SJSA1 (cell line): ENCODE measurements at regions not wholly inside any gene's neighbourhood (a gene's known extent, or its start where the extent isn't known, plus 50 kb on each side); places are given as distances from the start of the nearest gene placed in this dataset.

Experiments used
- DNase-seq, 2 experiments: peaks; one replicate each; pipeline ENCODE4 v3.0.0-alpha.2; 2015 to 2020; ENCODE audit warnings: low spot score in 2 of 2, low read depth in 1 of 2
- H3K27ac ChIP-seq: fragments of 250-450 bp; sonication (Bioruptor Pico); 2 replicates; pipeline ENCODE4 v1.5.1; 2020; ENCODE audit warnings: mild to moderate bottlenecking, moderate library complexity
- H3K27me3 ChIP-seq: fragments of 250-450 bp; sonication (Bioruptor Pico); replicated peaks from 2 replicates; pipeline ENCODE4 v1.5.1; 2020; ENCODE audit warnings: mild to moderate bottlenecking, moderate library complexity
- H3K36me3 ChIP-seq: fragments of 250-450 bp; sonication (Bioruptor Pico); 2 replicates; pipeline ENCODE4 v1.5.1; 2020; ENCODE audit warnings: mild to moderate bottlenecking
- H3K4me1 ChIP-seq: fragments of 250-450 bp; sonication (Bioruptor Pico); replicated peaks from 2 replicates; pipeline ENCODE4 v1.6.1; 2021; ENCODE audit warnings: mild to moderate bottlenecking
- H3K4me3 ChIP-seq: fragments of 250-450 bp; sonication (Bioruptor Pico); 2 replicates; pipeline ENCODE4 v1.5.1; 2020; ENCODE audit warnings: mild to moderate bottlenecking
- H3K9me3 ChIP-seq: fragments of 250-450 bp; sonication (Bioruptor Pico); replicated peaks from 2 replicates; pipeline ENCODE4 v1.5.1; 2020; ENCODE audit warnings: mild to moderate bottlenecking

GRCh38 chr7:121810831-121811672, 61.9 kb upstream of the PTPRZ1 start:
- no peaks in the 10 kb centered on the region for H3K9me3 ChIP-seq
- DNase-seq: no peak
- H3K36me3 ChIP-seq: no peaks in the 10 kb centered on the region
- H3K27ac ChIP-seq: no peak overlapping the region
- H3K4me3 ChIP-seq: no peak overlapping the region
- H3K4me1 ChIP-seq: no peaks in the 10 kb centered on the region
- no peaks in the 10 kb centered on the region for H3K27me3 ChIP-seq

- no peak for DNase-seq
- Histone ChIP-seq H3K36me3 (no peaks in the 10 kb centered on the region), H3K4me3 (no peak overlapping the region), H3K27me3 (no peaks in the 10 kb centered on the region), H3K27ac (no peak overlapping the region), H3K4me1 (no peaks in the 10 kb centered on the region), H3K9me3 (no peaks in the 10 kb centered on the region)
Observed at GRCh38 chr7:121807078-121807477, 65.9 kb upstream of the PTPRZ1 start.

GRCh38 chr7:121803039-121803438, 69.9 kb upstream of the PTPRZ1 start:
- DNase-seq: no peak
- peaks cover 6% of the 10 kb centered on the region; the same call in 1 of the 2 replicates for H3K27me3 ChIP-seq
- no peaks in the 10 kb centered on the region for H3K36me3 ChIP-seq
- no peaks in the 10 kb centered on the region for H3K4me1 ChIP-seq
- H3K9me3 ChIP-seq: no peaks in the 10 kb centered on the region
- no peak overlapping the region for H3K4me3 ChIP-seq
- no peak overlapping the region for H3K27ac ChIP-seq

GRCh38 chr7:121800916-121801675, 71.9 kb upstream of the PTPRZ1 start:
- H3K4me3 ChIP-seq: no peak overlapping the region
- DNase-seq: no peak
- H3K27me3 ChIP-seq: peaks cover 17% of the 10 kb centered on the region; the same call in 1 of the 2 replicates
- H3K4me1 ChIP-seq: no peaks in the 10 kb centered on the region
- H3K27ac ChIP-seq: no peak overlapping the region
- H3K36me3 ChIP-seq: no peaks in the 10 kb centered on the region
- H3K9me3 ChIP-seq: no peaks in the 10 kb centered on the region

GRCh38 chr7:121798896-121799295, 74.1 kb upstream of the PTPRZ1 start:
- Histone ChIP-seq H3K27me3 (peaks cover 17% of the 10 kb centered on the region; the same call in 1 of the 2 replicates), H3K36me3 (no peaks in the 10 kb centered on the region), H3K4me1 (no peaks in the 10 kb centered on the region), H3K27ac (no peak overlapping the region), H3K9me3 (no peaks in the 10 kb centered on the region), H3K4me3 (no peak overlapping the region)
- DNase-seq: no peak

- H3K36me3 ChIP-seq: no peaks in the 10 kb centered on the region
- no peak for DNase-seq
- no peak overlapping the region for H3K4me3 ChIP-seq
- H3K9me3 ChIP-seq: no peaks in the 10 kb centered on the region
- H3K27me3 ChIP-seq: peaks cover 17% of the 10 kb centered on the region; the same call in 1 of the 2 replicates
- H3K4me1 ChIP-seq: no peaks in the 10 kb centered on the region
- H3K27ac ChIP-seq: no peak overlapping the region
Observed at GRCh38 chr7:121798453-121798840, 74.5 kb upstream of the PTPRZ1 start.

GRCh38 chr7:121797657-121798452, 75.1 kb upstream of the PTPRZ1 start:
- Histone ChIP-seq H3K36me3 (no peaks in the 10 kb centered on the region), H3K9me3 (no peaks in the 10 kb centered on the region), H3K4me3 (no peak overlapping the region), H3K27ac (no peak overlapping the region), H3K4me1 (no peaks in the 10 kb centered on the region), H3K27me3 (peaks cover 17% of the 10 kb centered on the region; the same call in 1 of the 2 replicates)
- no peak for DNase-seq

GRCh38 chr7:121796936-121797656, 75.9 kb upstream of the PTPRZ1 start:
- H3K27ac ChIP-seq: no peak overlapping the region
- no peaks in the 10 kb centered on the region for H3K4me1 ChIP-seq
- H3K9me3 ChIP-seq: no peaks in the 10 kb centered on the region
- no peak overlapping the region for H3K4me3 ChIP-seq
- peaks cover 17% of the 10 kb centered on the region; the same call in 1 of the 2 replicates for H3K27me3 ChIP-seq
- H3K36me3 ChIP-seq: no peaks in the 10 kb centered on the region
- DNase-seq: no peak

GRCh38 chr7:121796381-121796780, 76.6 kb upstream of the PTPRZ1 start:
- H3K27ac ChIP-seq: no peak overlapping the region
- H3K4me1 ChIP-seq: no peaks in the 10 kb centered on the region
- H3K36me3 ChIP-seq: no peaks in the 10 kb centered on the region
- peaks cover 17% of the 10 kb centered on the region; the same call in 1 of the 2 replicates for H3K27me3 ChIP-seq
- DNase-seq: no peak
- no peaks in the 10 kb centered on the region for H3K9me3 ChIP-seq
- H3K4me3 ChIP-seq: no peak overlapping the region

GRCh38 chr7:121795736-121796135, 77.2 kb upstream of the PTPRZ1 start:
- DNase-seq: no peak
- Histone ChIP-seq H3K36me3 (no peaks in the 10 kb centered on the region), H3K27me3 (peaks cover 17% of the 10 kb centered on the region; the same call in 1 of the 2 replicates), H3K27ac (no peak overlapping the region), H3K4me1 (no peaks in the 10 kb centered on the region), H3K4me3 (no peak overlapping the region), H3K9me3 (no peaks in the 10 kb centered on the region)

- no peaks in the 10 kb centered on the region for H3K9me3 ChIP-seq
- no peaks in the 10 kb centered on the region for H3K36me3 ChIP-seq
- H3K27me3 ChIP-seq: peaks cover 17% of the 10 kb centered on the region; the same call in 1 of the 2 replicates
- H3K27ac ChIP-seq: no peak overlapping the region
- no peak overlapping the region for H3K4me3 ChIP-seq
- no peaks in the 10 kb centered on the region for H3K4me1 ChIP-seq
- DNase-seq: no peak
Observed at GRCh38 chr7:121793716-121794115, 79.2 kb upstream of the PTPRZ1 start.

GRCh38 chr7:121777672-121778071, 95.3 kb upstream of the PTPRZ1 start:
- H3K27me3 ChIP-seq: no peaks in the 10 kb centered on the region

GRCh38 chr7:121774563-121774962, 98.4 kb upstream of the PTPRZ1 start:
- H3K4me3 ChIP-seq: no peak overlapping the region
- no peaks in the 10 kb centered on the region for H3K9me3 ChIP-seq
- no peaks in the 10 kb centered on the region for H3K27me3 ChIP-seq
- H3K27ac ChIP-seq: no peak overlapping the region
- H3K36me3 ChIP-seq: no peaks in the 10 kb centered on the region
- H3K4me1 ChIP-seq: no peaks in the 10 kb centered on the region
- no peak for DNase-seq

More at GRCh38 chr7:121777672-121778071, 95.3 kb upstream of the PTPRZ1 start:
- no peaks in the 10 kb centered on the region for H3K4me1 ChIP-seq
- DNase-seq: no peak
- no peak overlapping the region for H3K4me3 ChIP-seq
- no peaks in the 10 kb centered on the region for H3K9me3 ChIP-seq
- H3K36me3 ChIP-seq: no peaks in the 10 kb centered on the region
- no peak overlapping the region for H3K27ac ChIP-seq
